Activated naive CD4-positive, alpha-beta T cell treated with anti-CD3 and anti-CD28 coated beads, Interleukin-2, amount 50 U/mL, for 16 hours (primary cell): ENCODE measurements at regions not wholly inside any gene's neighbourhood (a gene's known extent, or its start where the extent isn't known, plus 50 kb on each side); places are given as distances from the start of the nearest gene placed in this dataset.

ENCODE experiments used
- DNase-seq: peaks from one replicate; pipeline ENCODE4 v3.0.0-alpha.2; 2020

GRCh38 chr1:83012950-83013349 lies 986.0 kb downstream of the TTLL7 start:
- DNase-seq = no peak

- no peak for DNase-seq
These were observed 987.7 kb downstream of the TTLL7 start for GRCh38 chr1:83011265-83011664.

GRCh38 chr1:83006271-83006670 lies 992.7 kb downstream of the TTLL7 start:
- DNase-seq = no peak

- DNase-seq = no peak
These were observed 998.6 kb downstream of the TTLL7 start for GRCh38 chr1:83000286-83000685.

- DNase-seq = no peak
These were observed 1003.0 kb downstream of the TTLL7 start for GRCh38 chr1:82995951-82996350.

- DNase-seq = no peak
These were observed 1004.2 kb downstream of the TTLL7 start for GRCh38 chr1:82994616-82995263.

GRCh38 chr1:82991569-82991968 lies 1007.4 kb downstream of the TTLL7 start:
- no peak for DNase-seq

GRCh38 chr1:82979593-82980236 lies 1019.2 kb downstream of the TTLL7 start:
- no peak for DNase-seq

- DNase-seq = no peak
These were observed 1020.2 kb downstream of the TTLL7 start for GRCh38 chr1:82978461-82979324.

- DNase-seq = no peak
These were observed 1025.9 kb downstream of the TTLL7 start for GRCh38 chr1:82972841-82973553.

GRCh38 chr1:82969340-82969739 lies 1029.6 kb downstream of the TTLL7 start:
- DNase-seq = no peak

- DNase-seq = no peak
These were observed 1036.3 kb downstream of the TTLL7 start for GRCh38 chr1:82962658-82963057.

- no peak for DNase-seq
These were observed 1048.2 kb downstream of the TTLL7 start for GRCh38 chr1:82950606-82951200.

GRCh38 chr1:82948386-82948785 lies 1050.5 kb downstream of the TTLL7 start:
- no peak for DNase-seq

- DNase-seq = no peak
These were observed 1051.7 kb downstream of the TTLL7 start for GRCh38 chr1:82947278-82947677.

- no peak for DNase-seq
These were observed 1052.8 kb downstream of the TTLL7 start for GRCh38 chr1:82946096-82946605.

- DNase-seq = no peak
These were observed 1054.1 kb downstream of the TTLL7 start for GRCh38 chr1:82944822-82945221.

- DNase-seq = no peak
These were observed 1064.9 kb downstream of the TTLL7 start for GRCh38 chr1:82934074-82934473.

- no peak for DNase-seq
These were observed 1066.2 kb downstream of the TTLL7 start for GRCh38 chr1:82932727-82933126.

- DNase-seq = no peak
These were observed 1066.7 kb downstream of the TTLL7 start for GRCh38 chr1:82932207-82932606.

- no peak for DNase-seq
These were observed 1067.9 kb downstream of the TTLL7 start for GRCh38 chr1:82931006-82931405.

GRCh38 chr1:82927753-82928152 lies 1071.2 kb downstream of the TTLL7 start:
- DNase-seq = no peak

- DNase-seq = no peak
These were observed 1074.3 kb downstream of the TTLL7 start for GRCh38 chr1:82924666-82925065.
